ENCODE measurements at regions not wholly inside any gene's neighbourhood (a gene's known extent, or its start where the extent isn't known, plus 50 kb on each side); places are given as distances from the start of the nearest gene placed in this dataset.

DNA sequence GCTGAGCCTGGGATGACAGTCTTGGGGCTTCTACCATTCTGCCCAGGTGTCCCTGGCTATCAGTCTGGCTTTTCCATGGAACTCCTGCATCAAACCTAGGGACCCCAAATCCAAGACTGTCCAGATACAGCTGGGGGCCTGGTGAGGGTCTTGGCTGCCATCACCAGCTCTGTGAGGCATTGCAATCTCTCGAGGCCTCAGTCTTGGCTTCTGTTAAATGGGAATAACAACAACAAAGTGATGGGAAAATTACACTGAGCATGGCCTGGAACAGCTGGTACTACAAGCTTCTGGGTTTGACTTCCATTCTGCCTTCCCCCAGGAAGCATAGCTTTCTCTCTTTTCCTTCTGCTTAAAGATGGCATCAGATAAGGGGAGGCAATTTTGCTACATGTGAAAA, 50.0 kb upstream of the LCTL start:
- DNase-seq (ENCODE audit: low spot score), result no peak

DNA sequence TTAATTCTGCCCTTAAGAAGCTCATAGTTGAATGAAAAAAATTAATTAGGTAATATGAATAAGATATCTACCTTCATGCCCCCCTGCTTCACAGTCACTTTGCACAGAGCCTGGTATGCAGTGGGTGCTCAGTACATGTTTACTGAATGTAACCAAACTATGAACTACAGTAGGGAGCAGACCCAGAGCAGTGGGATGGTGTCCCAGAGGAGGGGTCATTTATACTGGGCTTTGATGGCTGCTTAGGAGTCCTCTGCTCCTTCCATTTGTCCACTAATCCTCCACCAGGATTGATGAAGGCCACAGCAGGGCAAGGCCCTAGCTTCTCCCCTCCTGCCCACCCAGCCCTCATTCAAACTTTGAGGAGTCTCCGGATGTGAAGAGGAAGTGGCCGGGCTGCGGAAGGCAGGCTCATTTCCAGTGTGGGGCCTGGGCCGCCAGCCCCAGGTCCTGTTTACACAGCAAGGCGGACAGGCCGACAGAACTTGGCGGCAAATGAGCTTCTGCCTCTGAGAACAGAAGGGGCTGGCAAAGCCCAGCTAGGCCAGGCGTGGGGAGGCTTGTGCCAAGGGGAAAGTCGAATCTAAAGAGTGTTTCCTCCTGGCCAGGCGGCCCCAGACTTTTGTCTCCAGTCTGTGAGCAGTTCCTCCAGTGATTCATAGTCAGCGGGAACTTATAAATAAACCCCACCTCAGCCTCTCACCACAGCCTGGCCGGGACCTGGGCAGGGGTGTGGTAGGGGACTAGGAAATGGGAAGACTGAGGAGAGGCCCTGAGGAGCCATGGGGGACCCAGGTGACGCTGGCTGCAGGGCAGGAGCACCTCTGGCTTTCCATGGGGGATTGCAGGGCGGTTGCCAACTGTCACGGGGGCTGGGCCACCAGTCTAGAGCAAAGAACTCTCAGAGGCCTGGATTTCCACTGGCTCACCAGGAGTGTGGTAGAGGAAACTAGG, 51.6 kb upstream of the LCTL start:
- DNase-seq (ENCODE audit: low spot score), result no peak

DNA sequence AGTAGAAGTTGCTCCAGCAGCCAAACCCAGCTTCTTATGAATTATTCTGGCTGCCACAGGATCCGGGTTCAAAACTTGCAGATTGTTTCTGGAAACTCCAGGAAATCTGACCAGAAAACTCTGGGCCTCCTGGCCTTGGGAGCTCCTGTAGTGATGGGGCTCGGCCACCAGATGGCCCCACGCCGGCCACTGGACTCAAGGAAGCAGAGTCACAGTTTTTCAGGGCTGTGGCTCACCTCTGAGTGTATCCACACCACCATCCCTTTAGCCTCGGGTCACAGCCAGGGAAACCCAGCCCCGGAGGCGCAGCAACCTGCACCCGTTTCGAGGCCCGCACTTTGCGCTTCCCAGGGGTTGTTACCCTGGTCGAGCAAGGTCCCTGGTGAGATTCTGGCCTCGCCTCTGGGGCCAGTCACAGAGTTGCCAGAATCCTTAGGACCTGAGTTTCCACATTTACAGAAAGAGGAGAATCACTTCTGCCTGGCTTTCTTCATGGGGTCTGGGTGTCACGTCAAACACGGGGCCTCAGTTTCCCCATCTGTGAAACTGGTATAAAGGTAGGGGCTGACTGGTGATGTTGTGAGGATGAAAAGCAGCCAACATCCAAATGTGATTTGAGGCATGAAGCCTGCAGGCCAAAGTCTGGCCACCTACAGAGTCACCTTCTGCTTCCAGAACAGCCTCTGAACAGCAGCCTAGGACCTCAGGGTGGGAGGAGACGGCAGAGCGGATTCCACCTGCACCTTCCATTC, 53.5 kb upstream of the LCTL start:
- DNase-seq (ENCODE audit: low spot score), result peak; percentile 97

DNA sequence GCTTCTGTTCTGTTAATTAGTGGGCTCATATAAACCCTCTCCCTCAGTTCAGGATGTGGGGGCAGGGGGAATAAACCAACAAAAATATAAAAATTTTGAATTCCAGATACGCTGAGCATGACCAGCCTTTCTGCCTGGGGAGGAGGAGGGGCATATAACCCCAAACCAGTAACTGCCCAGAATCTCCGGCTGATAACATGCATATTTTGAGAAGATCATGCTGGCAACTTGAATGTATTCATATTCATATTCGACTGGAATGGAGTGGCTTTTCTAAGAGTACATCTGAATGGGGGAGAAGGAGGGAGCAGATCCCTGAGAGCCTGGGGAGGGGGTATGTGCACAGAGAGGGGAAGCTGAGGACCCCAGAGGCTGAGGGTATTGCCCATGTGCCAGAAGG, 54.5 kb upstream of the LCTL start:
- no peak for DNase-seq (ENCODE audit: low spot score)

DNA sequence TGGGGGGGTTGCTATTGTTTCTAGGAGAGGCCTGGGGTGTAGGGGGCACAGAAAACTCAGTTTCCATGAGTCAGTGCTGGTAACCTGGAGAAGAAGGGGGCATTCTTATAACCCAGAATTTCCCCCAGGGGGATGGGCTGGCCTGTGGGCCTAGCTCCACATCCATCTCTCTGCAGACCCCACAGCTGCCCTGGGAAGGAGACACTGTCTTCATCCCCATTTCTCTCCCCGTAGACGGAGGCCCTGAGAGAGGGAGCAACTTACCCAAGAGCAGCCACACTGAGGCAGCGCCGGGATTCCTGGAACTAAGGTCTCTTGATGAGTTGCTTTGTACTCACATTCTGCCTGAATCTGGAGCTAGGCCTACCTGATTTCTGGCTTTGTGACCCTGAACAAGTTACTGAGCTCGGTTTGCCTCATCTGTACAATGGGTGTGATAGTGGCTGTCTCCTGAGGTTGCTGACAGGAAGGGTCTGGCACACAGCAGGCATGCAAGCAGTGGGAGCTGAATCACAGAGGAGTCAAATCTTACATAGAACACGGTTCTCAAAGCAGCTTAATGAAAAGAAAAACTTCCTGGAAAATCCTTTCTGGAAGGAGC, 55.0 kb upstream of the LCTL start:
- no peak for DNase-seq (ENCODE audit: low spot score)

DNA sequence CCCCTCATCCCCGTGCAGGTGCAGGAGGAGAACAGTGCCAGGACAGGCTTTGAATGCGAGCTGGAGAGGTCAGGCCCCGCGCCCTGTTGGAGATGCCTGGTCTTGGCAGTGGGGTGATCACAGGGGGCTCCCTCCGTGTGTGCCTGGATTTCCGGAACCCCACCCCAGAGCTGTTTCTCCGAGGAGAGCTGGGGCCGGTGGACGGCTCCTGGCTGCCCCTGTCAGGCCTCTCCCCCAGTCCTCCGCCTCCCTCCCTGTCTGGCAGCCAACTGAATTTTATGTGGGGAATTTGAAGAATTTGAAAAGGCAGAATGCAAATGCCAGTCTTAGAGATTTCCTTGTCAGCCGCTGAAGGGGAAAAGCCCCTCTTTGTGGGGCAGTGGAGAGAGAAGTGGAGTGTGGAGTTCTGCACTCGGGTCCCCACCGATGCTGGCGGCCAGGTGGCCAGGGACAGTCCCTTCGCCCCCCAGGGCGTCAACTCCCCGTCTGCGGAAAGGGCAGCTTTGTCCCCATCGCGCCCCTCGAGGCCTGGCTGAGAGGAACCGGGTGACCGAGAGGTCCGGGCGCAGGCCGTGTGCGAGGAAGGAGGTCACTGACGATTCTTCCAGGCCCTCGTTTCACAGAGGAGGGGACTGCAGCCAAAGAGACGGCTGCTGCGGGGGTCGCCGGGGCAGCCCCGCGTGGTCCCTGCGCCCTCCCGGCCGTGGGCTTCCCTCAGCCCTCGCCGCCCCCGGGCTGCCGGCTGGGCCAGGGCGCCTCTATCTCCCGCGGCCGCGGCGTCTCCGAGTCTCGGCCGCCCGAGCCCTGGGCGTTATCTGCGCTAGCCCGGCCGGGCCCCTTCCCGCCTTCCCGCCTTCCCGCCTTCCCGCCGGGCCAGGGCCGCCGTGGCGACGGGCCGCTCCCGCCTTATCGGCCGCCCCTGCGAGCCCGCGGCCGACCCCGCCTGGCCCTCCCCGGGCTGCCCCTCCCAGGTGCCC, 56.0 kb upstream of the LCTL start:
- DNase-seq (ENCODE audit: low spot score), result no peak

DNA sequence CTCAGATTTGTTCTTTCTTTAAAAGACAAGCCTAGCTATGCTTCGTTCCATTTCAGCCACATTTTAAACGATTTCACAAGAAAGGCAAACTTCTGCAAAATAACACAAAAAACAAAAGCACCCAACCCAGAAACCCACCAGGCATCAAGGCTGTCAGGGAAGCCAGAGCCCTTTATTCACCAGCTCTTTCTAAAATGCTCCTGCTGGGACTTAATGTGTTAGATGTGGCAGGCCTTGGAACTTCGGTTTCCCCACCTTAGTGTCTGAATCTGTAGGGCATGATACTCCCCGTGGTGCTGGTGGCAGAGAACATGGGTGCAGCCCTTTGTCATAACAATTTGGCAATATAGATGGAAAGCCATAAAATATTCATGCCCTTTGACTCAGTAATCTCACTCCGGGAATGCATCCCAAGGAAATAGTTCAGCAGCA, 56.8 kb upstream of the LCTL start:
- DNase-seq (ENCODE audit: low spot score), result no peak

DNA sequence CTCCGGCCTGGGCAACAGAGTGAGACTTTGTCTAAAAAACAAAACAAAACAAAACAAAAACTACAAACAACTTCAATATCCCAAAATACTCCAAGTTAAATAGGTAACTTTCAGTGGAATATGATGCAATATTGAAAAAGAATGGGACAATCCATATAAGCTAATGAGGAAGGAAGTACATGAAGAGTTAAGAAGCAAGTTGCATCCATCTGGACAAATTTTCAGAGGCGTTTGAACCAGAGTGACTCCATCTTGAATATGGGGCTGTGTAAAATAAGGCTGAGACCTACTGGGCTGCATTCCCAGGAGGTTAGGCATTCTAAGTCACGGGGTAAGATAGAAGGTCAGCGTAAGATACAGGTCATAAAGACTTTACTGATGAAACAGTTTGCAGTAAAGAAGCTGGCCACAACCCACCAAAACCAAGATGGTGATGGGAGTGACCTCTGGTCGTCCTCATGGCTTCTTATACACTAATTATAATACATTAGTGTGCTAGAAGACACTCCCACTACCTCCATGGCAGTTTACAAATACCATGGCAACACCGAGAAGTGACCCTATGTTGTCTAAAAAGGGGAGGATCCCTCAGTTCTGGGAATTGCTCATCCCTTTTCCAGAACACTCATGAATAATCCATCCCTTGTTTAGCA, 58.1 kb upstream of the LCTL start:
- DNase-seq (ENCODE audit: low spot score), result no peak

DNA sequence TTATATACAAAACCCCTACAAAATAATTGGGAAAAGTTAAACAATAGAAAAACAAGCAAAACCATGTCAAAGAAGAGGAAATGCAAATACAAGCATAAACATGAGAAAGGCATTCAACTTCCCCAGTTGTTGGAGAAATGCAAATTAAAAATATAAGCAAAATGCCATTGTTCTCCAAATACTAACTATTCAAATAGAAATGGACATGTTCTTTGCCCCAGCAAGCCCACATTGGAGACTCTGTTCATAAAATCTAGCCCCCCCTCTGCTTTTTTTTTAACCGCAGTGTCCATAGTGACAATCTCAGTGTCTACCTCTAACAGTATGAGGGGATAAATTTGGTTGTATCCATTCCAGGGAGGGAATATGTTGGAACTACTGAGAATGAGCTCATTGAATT, 59.7 kb upstream of the LCTL start:
- DNase-seq (ENCODE audit: low spot score), result no peak

DNA sequence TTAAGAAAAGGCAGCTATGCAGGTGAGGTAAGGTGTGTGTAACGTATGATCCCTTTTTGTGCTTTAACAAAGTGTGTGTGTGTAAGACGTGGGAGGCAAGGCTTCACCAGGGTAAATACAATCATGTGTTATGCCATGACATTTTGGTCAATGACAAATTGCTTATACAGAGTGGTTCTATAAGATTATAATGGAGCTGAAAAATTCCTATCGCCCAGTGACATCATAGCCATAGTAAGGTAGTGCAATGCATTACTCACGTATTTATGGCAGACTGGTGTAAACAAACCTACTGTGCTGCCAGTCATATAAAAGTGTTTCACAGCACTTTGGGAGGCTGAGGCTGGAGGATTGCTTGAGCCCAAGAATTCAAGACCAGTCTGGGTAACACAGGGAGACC, 60.2 kb upstream of the LCTL start:
- DNase-seq (ENCODE audit: low spot score), result peak; percentile 9

DNA sequence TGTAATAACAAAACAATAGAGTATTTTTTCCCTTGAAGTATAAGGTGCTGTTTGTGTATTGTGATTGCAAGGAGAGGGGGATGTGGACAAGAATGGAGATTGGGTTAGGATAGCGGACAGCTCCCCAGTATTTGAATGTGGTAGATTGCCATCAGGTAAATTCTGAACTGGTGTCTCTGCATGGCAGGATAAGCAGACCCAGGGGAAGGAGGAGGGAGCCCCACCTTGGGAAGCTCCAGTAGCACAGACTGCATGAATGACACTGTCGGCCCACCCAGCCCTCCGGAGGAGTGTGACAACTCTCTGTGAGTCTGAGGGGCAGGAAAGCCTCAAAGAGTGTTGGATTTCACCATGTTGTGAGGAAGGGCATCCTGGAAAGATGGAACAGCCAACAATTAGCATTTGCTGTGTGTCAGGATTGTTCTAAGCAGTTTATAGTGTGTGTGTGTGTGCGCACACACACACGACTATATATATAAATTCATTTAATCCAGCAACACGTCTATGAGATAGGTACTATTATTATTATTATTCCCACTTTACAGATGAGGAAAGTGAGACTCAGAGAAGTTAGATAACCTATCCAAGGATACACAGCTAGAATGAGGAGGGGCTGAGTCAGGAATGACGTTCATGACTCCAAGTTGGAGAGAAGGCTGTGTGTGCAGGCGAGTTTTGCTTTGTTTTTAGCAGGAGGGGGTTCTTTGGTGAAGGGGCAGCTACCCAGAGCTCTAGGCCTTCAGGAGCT, 63.4 kb upstream of the LCTL start:
- no peak for DNase-seq (ENCODE audit: low spot score)

DNA sequence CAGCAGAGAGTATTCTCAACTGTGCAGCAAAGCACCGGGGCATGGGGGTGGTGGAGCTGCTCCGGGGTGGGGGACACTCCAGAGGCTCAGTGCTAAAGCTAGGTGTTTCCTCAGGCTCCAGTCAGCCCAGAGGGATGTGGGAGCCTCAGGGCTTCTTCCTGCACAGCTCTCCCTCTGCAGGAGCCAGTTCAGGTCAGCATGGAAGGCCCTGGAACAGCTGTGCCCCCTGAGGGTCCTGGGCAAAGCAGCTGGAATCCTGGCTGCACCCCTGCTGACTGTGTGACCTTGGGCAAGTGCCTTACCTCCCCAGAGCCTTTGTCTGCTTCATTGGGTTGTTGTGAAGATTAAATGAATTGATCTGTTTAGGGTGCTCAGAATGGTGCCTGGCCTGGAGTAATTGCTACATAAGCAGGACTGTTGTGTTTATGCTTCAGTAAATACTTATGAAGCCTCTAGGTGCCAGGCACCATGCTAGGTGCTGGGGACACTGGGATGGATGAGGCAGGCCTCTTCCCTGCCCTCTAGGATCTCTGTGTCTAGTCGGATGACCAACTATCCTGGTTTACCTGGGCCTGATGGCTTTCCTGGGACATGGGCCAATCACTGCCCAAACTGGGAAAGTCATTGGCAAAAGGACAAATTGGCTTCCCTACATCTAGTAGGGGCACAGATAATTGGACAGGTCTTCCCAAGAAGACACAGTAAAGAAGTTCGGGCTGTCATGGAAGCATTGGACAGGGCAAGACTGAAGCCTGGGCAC, 64.2 kb upstream of the LCTL start:
- peak; percentile 23 for DNase-seq (ENCODE audit: low spot score)

DNA sequence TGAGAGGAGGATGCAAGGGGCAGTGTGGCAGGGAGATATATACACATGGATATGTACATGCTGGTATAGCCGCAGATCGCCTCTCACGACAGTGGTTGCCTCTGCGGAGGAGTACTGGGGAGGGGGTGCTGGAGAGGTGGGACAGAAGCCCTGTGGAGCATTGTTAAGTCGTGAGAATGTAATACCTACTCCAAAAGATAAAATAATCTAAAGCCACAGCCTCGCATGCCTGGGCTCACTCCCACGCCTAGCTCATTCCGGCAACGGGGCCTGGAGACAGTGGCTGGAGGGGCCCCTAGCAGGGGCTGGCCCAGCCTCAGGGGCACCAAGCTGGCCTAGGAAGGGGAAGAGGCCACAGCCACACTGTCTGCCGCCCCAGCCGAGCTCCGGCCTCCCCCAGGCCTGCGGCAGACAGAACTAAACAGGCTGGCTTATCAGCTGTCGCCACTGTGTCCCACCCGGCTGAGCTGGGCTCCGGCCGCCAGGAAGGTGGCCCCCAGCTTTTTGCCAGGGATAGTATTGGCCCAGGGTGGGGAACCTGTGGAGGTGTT, 65.1 kb upstream of the LCTL start:
- peak; percentile 16 for DNase-seq (ENCODE audit: low spot score)

DNA sequence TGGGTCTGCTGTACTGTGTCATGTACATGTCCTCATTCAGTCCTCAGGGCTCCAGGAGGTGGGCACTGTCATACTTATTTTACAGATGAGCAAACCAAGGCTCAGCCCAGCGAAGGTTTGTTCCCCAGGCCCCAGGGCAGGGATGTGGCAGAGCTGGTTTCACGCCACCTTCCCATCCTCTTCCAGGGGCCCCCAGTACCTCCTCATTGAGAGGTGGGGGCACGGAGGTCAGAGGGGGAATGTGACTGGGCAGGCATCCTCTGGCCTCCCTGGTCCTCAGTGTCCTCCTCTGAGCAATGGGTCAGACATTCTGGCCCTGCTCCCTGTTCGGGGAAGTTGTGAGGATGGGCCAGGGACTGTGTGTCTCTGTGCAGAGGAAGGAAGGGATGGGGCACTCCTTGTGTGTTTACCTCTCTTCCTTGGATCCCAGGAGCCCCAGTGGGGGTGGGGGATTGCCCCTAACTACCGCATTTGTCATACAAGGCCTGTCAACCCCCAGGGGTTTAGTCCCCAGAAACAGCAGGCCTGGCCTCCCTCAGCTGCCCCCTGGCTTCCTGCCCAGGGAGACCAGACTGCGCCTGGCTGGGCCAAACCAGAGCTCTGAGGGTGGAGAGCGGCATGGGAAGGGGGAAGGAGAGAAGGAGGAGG, 65.9 kb upstream of the LCTL start:
- peak; percentile 15 for DNase-seq (ENCODE audit: low spot score)

DNA sequence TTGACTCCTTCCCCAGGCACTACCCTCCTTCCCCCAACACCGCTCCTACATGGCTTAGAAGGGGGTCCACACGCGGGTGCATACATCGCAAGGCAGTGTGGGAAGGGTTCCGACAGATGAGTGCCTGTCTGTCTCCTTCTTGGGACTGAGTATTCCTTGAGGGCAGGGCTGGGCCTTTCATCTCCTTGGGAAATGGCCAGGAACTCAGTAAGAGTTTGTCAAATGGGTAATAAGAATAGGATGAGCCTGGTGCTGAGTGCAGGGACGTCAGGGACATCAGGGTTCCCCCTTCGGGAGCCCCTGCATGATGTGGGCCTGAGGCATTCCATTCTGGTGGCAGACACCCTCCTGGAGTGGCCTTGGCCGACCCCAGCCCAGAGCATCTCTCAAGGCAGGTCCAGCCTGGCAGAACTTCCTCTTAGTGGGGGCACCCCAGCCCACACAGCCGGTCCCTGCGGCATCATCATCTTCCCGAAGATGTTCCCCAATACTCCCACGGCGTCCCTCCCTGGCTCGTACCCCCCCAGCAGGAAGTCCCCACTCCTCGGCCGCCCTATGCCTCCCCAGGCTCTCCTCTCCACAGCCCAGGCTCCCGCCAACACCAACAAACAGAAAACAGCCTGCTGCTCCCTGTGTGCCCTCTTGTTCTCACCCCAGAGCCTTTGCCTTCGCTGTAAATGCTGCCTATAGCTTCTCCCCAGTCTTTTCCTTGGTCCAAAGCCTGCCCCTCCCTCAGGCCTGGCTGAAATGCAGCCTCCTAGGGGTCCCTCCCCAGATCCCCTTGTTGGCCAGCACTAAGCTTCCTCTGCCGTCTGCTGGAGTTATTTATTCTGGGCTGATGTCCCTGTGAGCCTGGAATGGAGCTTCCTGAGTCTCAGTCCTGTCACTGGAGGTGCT, 67.5 kb upstream of the LCTL start:
- DNase-seq (ENCODE audit: low spot score), result no peak

DNA sequence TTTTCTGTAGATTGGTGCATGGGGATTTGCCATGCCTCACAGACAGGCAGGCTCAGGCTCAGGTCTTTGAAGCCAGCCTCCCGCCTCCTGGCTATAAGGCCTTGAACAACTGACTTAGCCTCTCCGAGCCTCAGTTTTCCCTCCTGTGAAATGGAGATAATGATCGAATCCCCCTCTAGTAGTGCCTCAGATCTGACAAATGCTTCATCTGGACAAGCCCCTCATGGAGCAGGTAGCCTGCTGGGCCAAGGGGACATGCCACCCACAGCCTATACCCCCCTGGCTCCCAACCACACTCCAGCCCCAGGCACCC, 68.1 kb upstream of the LCTL start:
- no peak for DNase-seq (ENCODE audit: low spot score)

DNA sequence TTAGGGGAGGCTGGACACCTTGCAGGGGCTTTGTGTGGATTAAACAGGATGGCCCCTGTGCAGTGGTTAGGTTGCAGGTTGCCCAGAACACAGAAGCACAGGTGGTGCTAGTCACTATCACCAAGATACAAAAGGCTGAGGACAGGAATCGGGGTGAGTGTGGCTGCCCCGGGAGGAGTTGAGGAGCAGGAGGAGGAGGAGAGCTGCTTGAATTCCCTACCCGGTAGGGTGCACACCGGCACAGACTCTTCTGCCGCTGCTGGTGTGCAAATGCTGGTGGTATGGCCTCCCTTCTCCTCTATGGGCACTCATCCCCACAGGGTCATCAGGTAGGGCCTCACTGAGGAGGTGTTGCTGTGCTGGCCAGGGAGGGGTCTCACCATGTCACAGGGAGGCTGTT, 67.5 kb upstream of the SMAD6 start:
- DNase-seq (ENCODE audit: low spot score), result no peak

DNA sequence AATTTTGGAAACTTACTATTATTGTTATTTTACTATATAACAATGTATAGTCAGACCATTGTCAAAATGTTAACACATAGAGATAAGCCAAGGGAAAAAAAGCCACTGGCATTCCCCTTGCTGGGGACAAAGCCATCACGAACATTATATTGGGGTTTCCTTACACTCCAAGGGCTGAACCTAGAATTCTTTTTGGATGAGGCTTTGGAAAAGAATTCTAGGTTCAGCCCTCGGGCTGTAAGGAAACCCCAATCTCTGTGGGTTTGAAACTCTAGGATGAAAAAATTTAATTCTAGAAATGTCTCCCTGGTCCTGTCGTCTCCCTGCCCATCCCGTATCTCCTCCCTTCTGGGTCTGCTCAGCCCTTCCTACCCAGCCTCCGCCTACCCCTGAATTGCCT, 67.0 kb upstream of the SMAD6 start:
- DNase-seq (ENCODE audit: low spot score), result no peak

Data from HuH-7.5 (cell line).